ENCODE measurements at regions not wholly inside any gene's neighbourhood (a gene's known extent, or its start where the extent isn't known, plus 50 kb on each side); places are given as distances from the start of the nearest gene placed in this dataset.
A peak's percentile ranks its signal among the peaks of the same experiment; 100 is the strongest.

- Histone ChIP-seq H4K20me1 (ENCODE audit: insufficient read depth) (no peaks in the 10 kb centered on the region), H3K27me3 (ENCODE audit: insufficient read depth, low read depth, low read length) (no peaks in the 10 kb centered on the region), H3K4me3 (ENCODE audit: low read length) (no peak overlapping the region), H3K9ac (ENCODE audit: low read length) (no peak overlapping the region), H2AFZ (ENCODE audit: low read depth, low read length) (no peak overlapping the region), H3K79me2 (replicated peaks; ENCODE audit: insufficient read depth, low read length) (no peaks in the 10 kb centered on the region), H3K4me2 (ENCODE audit: low read length) (no peak overlapping the region), H3K27ac (ENCODE audit: low read length) (no peak overlapping the region), H3K9me2 (ENCODE audit: insufficient read depth, low read length) (no peaks in the 10 kb centered on the region), H3K9me3 (ENCODE audit: low read length) (no peaks in the 10 kb centered on the region), H3F3A (ENCODE audit: insufficient read depth, low read length, poor library complexity, severe bottlenecking) (no peaks in the 10 kb centered on the region), H3K36me3 (ENCODE audit: insufficient read depth, low read length) (no peaks in the 10 kb centered on the region)
- no peak for TF ChIP-seq POLR2AphosphoS5 (IDR thresholded peaks at IDR 0.05)
- no peak for TF ChIP-seq RAD21 (conservative IDR thresholded peaks at IDR 0.05)
- no peak for TF ChIP-seq EZH2 (IDR thresholded peaks at IDR 0.05; ENCODE audit: borderline replicate concordance, insufficient read depth, low read length, poor library complexity, severe bottlenecking)
- no peak for TF ChIP-seq TAF1 (IDR thresholded peaks at IDR 0.05; ENCODE audit: low read depth)
- TF ChIP-seq EP300 (conservative IDR thresholded peaks at IDR 0.05; ENCODE audit: poor library complexity, severe bottlenecking): no peak
- TF ChIP-seq CTCF (IDR thresholded peaks at IDR 0.05; ENCODE audit: poor library complexity, severe bottlenecking): no peak
- no peak for TF ChIP-seq SMC3 (conservative IDR thresholded peaks at IDR 0.05; ENCODE audit: poor library complexity)
- TF ChIP-seq MXI1 (conservative IDR thresholded peaks at IDR 0.05; ENCODE audit: poor library complexity, severe bottlenecking): no peak
- TF ChIP-seq REST (IDR thresholded peaks at IDR 0.05; ENCODE audit: borderline replicate concordance): no peak
Measured at GRCh38 chr2:8154936-8155335, 526.9 kb upstream of the ID2 start.

- no peaks in the 10 kb centered on the region for H3K79me2 ChIP-seq (replicated peaks; ENCODE audit: insufficient read depth, low read length)
- H3K27me3 ChIP-seq (ENCODE audit: insufficient read depth, low read depth, low read length): no peaks in the 10 kb centered on the region
- no peaks in the 10 kb centered on the region for H4K20me1 ChIP-seq (ENCODE audit: insufficient read depth)
- no peaks in the 10 kb centered on the region for H3K9me3 ChIP-seq (ENCODE audit: low read length)
- H3K4me2 ChIP-seq (ENCODE audit: low read length): no peak overlapping the region
- peak overlapping the region; percentile 9 for H3K4me3 ChIP-seq (ENCODE audit: low read length)
- H3F3A ChIP-seq (ENCODE audit: insufficient read depth, low read length, poor library complexity, severe bottlenecking): no peaks in the 10 kb centered on the region
- peak overlapping the region; percentile 11 for H3K9ac ChIP-seq (ENCODE audit: low read length)
- H3K27ac ChIP-seq (ENCODE audit: low read length): peak overlapping the region; percentile 54
- TF ChIP-seq EP300 (conservative IDR thresholded peaks at IDR 0.05; ENCODE audit: poor library complexity, severe bottlenecking) (peak; percentile 32), MXI1 (conservative IDR thresholded peaks at IDR 0.05; ENCODE audit: poor library complexity, severe bottlenecking) (no peak)
- H2AFZ ChIP-seq (ENCODE audit: low read depth, low read length): no peak overlapping the region
- H3K36me3 ChIP-seq (ENCODE audit: insufficient read depth, low read length): no peaks in the 10 kb centered on the region
- H3K9me2 ChIP-seq (ENCODE audit: insufficient read depth, low read length): no peaks in the 10 kb centered on the region
Measured at GRCh38 chr2:8157621-8158430, 524.0 kb upstream of the ID2 start.

Data from neural cell (in vitro differentiated cells).